CD4-positive, CD25-positive, alpha-beta regulatory T cell (primary cell): ENCODE measurements at regions not wholly inside any gene's neighbourhood (a gene's known extent, or its start where the extent isn't known, plus 50 kb on each side); places are given as distances from the start of the nearest gene placed in this dataset.
"Not testable (repeated sequence)": the region's sequence is repeated elsewhere in the genome, so short reads cannot be mapped to it uniquely, and the experiment has no call there.

Experiments used
- ATAC-seq, 2 donors: fragments of 150-1000 bp; cut with Tn5 transposase; one replicate each; pipeline ENCODE4 v1.10.0; 2021; ENCODE audit warnings: low read depth in 2 of 2, moderate number of reproducible peaks in 2 of 2, moderate library complexity in 1 of 2
- DNase-seq, 3 donors: peaks; one replicate each; pipeline versions ENCODE4 v3.0.0 to v3.0.0-alpha.2; 2012 to 2022; ENCODE audit warnings: mixed read lengths in 1 of 3
- H3K27ac ChIP-seq: one replicate; pipeline ENCODE4 v1.7.0; 2013; ENCODE audit warnings: mild to moderate bottlenecking, low read length; ENCODE audit not compliant: insufficient read depth, poor library complexity, severe bottlenecking
- H3K27me3 ChIP-seq: one replicate; pipeline ENCODE4 v1.7.0; 2013; ENCODE audit warnings: low read length; ENCODE audit not compliant: control insufficient read depth, insufficient read depth
- H3K36me3 ChIP-seq: one replicate; pipeline ENCODE4 v1.7.0; 2013; ENCODE audit warnings: mild to moderate bottlenecking, low read length, moderate library complexity; ENCODE audit not compliant: control insufficient read depth, insufficient read depth
- H3K4me1 ChIP-seq: 2 replicates; pipeline ENCODE4 v1.7.0; 2013; ENCODE audit warnings: mild to moderate bottlenecking, low read length; ENCODE audit not compliant: insufficient read depth, control insufficient read depth, poor library complexity, severe bottlenecking
- H3K4me3 ChIP-seq: one replicate; pipeline ENCODE4 v1.7.0; 2013; ENCODE audit warnings: low read depth, mild to moderate bottlenecking, low read length, moderate library complexity
- H3K9me3 ChIP-seq, 2 experiments: 1 replicate in 1 of 2; 2 replicates in 1 of 2; pipeline ENCODE4 v1.7.0; 2013; ENCODE audit warnings: low read length in 2 of 2, mild to moderate bottlenecking in 1 of 2, moderate library complexity in 1 of 2; ENCODE audit not compliant: control insufficient read depth in 2 of 2
- H3K27ac Mint-ChIP-seq, 3 donors: one replicate each; pipeline ENCODE4 v1.8.0; 2020 to 2022; ENCODE audit warnings: mild to moderate bottlenecking in 3 of 3, mixed read lengths in 3 of 3, moderate library complexity in 2 of 3
- H3K27me3 Mint-ChIP-seq: one replicate; pipeline ENCODE4 v1.8.0; 2022; ENCODE audit warnings: mild to moderate bottlenecking, mixed read lengths
- H3K36me3 Mint-ChIP-seq: one replicate; pipeline ENCODE4 v1.8.0; 2020; ENCODE audit warnings: mixed read lengths
- H3K4me1 Mint-ChIP-seq, 4 donors: one replicate each; pipeline ENCODE4 v1.8.0; 2020 to 2022; ENCODE audit warnings: mixed read lengths in 4 of 4, mild to moderate bottlenecking in 1 of 4
- H3K4me3 Mint-ChIP-seq, 4 donors: one replicate each; pipeline ENCODE4 v1.8.0; 2020 to 2022; ENCODE audit warnings: mild to moderate bottlenecking in 4 of 4, mixed read lengths in 4 of 4, moderate library complexity in 3 of 4
- H3K9me3 Mint-ChIP-seq, 7 donors: one replicate each; pipeline ENCODE4 v1.8.0; 2020 to 2022; ENCODE audit warnings: mixed read lengths in 7 of 7, mild to moderate bottlenecking in 3 of 7, moderate library complexity in 2 of 7

GRCh38 chr3:28615971-28616370, 267.3 kb upstream of the AZI2 start:
- Histone ChIP-seq H3K27ac (no peak overlapping the region), H3K27me3 (no peaks in the 10 kb centered on the region), H3K4me3 (no peak overlapping the region), H3K4me1 (no peaks in the 10 kb centered on the region), H3K9me3 (no peaks in the 10 kb centered on the region), H3K36me3 (no peaks in the 10 kb centered on the region)
- peaks cover 0 to 4% (median 0%) of the 10 kb centered on the region in 7 donors for H3K9me3 Mint-ChIP-seq
- H3K27me3 Mint-ChIP-seq: peaks cover under 1% of the 10 kb centered on the region
- H3K4me3 Mint-ChIP-seq: no peak overlapping the region
- no peak overlapping the region for H3K27ac Mint-ChIP-seq
- DNase-seq: no peak
- no peak for ATAC-seq
- no peaks in the 10 kb centered on the region for H3K4me1 Mint-ChIP-seq
- no peaks in the 10 kb centered on the region for H3K36me3 Mint-ChIP-seq

- no peaks in the 10 kb centered on the region for H3K4me1 ChIP-seq
- no peaks in the 10 kb centered on the region for H3K9me3 ChIP-seq
- H3K36me3 Mint-ChIP-seq: no peaks in the 10 kb centered on the region
- ATAC-seq (no peak), DNase-seq (no peak)
- H3K36me3 ChIP-seq: no peaks in the 10 kb centered on the region
- H3K27ac ChIP-seq: no peak overlapping the region
- H3K27me3 ChIP-seq: no peaks in the 10 kb centered on the region
- no peak overlapping the region for H3K27ac Mint-ChIP-seq
- no peak overlapping the region for H3K4me3 Mint-ChIP-seq
- H3K27me3 Mint-ChIP-seq: peaks cover 5% of the 10 kb centered on the region
- no peaks in the 10 kb centered on the region for H3K4me1 Mint-ChIP-seq
- peaks cover 0 to 5% (median 0%) of the 10 kb centered on the region in 7 donors for H3K9me3 Mint-ChIP-seq
- H3K4me3 ChIP-seq: no peak overlapping the region
Measured at GRCh38 chr3:28617821-28618220, 269.2 kb upstream of the AZI2 start.

- peaks cover 5% of the 10 kb centered on the region for H3K27me3 Mint-ChIP-seq
- H3K4me3 Mint-ChIP-seq: no peak overlapping the region
- DNase-seq (no peak), ATAC-seq (no peak)
- H3K9me3 ChIP-seq: no peaks in the 10 kb centered on the region
- H3K27me3 ChIP-seq: no peaks in the 10 kb centered on the region
- H3K36me3 Mint-ChIP-seq: no peaks in the 10 kb centered on the region
- no peaks in the 10 kb centered on the region for H3K4me1 Mint-ChIP-seq
- peaks cover 0 to 5% (median 0%) of the 10 kb centered on the region in 7 donors for H3K9me3 Mint-ChIP-seq
- no peaks in the 10 kb centered on the region for H3K4me1 ChIP-seq
- H3K27ac Mint-ChIP-seq: no peak overlapping the region
- H3K27ac ChIP-seq: no peak overlapping the region
- H3K4me3 ChIP-seq: no peak overlapping the region
- no peaks in the 10 kb centered on the region for H3K36me3 ChIP-seq
Measured at GRCh38 chr3:28623106-28623505, 274.5 kb upstream of the AZI2 start.

GRCh38 chr3:28624084-28624483, 275.5 kb upstream of the AZI2 start:
- no peak overlapping the region for H3K4me3 Mint-ChIP-seq

DNA sequence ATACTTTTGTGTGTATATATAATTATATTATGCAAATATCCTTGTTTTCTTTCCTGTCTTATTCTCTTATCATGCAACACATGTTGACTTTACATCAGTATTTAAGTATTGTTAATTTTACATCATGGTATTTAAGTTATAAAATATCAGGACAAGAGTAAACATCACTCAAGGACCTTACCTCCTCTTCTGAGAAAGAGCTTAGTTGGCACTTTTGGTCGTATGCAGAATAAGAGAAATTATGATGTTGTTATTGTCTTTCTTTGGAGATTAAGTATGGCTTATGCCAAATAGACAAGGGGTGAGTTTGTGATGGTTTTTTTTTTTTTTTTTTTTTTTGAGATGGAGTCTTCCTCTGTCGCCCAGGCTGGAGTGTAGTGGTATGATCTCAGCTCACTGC, 279.2 kb upstream of the AZI2 start:
- not testable (repeated sequence) for H3K4me3 ChIP-seq, ATAC-seq, H3K27ac Mint-ChIP-seq, H3K9me3 ChIP-seq, H3K4me1 Mint-ChIP-seq, H3K36me3 Mint-ChIP-seq, H3K27ac ChIP-seq, H3K27me3 Mint-ChIP-seq, H3K27me3 ChIP-seq, H3K9me3 Mint-ChIP-seq, H3K4me1 ChIP-seq, DNase-seq, H3K36me3 ChIP-seq, H3K4me3 Mint-ChIP-seq

More at GRCh38 chr3:28624084-28624483, 275.5 kb upstream of the AZI2 start:
- peaks cover 5% of the 10 kb centered on the region for H3K27me3 Mint-ChIP-seq
- Histone ChIP-seq H3K9me3 (no peaks in the 10 kb centered on the region), H3K27me3 (no peaks in the 10 kb centered on the region), H3K36me3 (no peaks in the 10 kb centered on the region), H3K4me3 (no peak overlapping the region), H3K4me1 (no peaks in the 10 kb centered on the region), H3K27ac (no peak overlapping the region)
- DNase-seq (no peak), ATAC-seq (no peak)
- no peaks in the 10 kb centered on the region for H3K4me1 Mint-ChIP-seq
- H3K9me3 Mint-ChIP-seq: peaks cover 0 to 5% (median 0%) of the 10 kb centered on the region in 7 donors
- no peaks in the 10 kb centered on the region for H3K36me3 Mint-ChIP-seq
- no peak overlapping the region for H3K27ac Mint-ChIP-seq

DNA sequence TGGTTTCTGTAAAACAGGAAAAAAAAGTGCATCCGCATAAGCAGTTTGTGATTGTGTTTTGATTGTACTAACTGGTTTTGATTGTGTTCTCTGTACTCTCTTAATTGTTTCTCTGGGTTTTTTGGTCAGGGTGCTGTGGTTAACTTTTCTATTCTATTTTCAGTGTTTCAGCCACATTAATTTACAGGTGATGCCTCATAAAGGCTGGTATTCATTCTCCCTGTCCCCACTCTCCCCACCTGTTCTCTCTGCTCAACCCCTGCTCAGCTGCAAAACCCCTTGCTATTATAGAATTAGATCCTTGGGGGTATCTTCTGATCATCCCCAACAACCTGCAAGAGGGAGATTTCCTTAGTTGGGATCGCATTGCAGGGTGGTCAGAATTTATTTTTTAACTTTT, 285.4 kb upstream of the AZI2 start:
- no peaks in the 10 kb centered on the region for H3K36me3 ChIP-seq
- no peak overlapping the region for H3K27ac ChIP-seq
- ATAC-seq: no peak
- no peaks in the 10 kb centered on the region for H3K27me3 ChIP-seq
- Mint-ChIP-seq H3K9me3 (peaks cover 0 to 2% (median 0%) of the 10 kb centered on the region in 7 donors), H3K4me3 (no peak overlapping the region), H3K36me3 (no peaks in the 10 kb centered on the region), H3K4me1 (no peaks in the 10 kb centered on the region), H3K27ac (no peak overlapping the region), H3K27me3 (no peaks in the 10 kb centered on the region)
- no peaks in the 10 kb centered on the region for H3K9me3 ChIP-seq
- H3K4me3 ChIP-seq: no peak overlapping the region
- H3K4me1 ChIP-seq: no peaks in the 10 kb centered on the region
- no peak for DNase-seq

- Mint-ChIP-seq H3K9me3 (peaks cover 0 to 3% (median 0%) of the 10 kb centered on the region in 7 donors), H3K4me3 (no peak overlapping the region), H3K27me3 (no peaks in the 10 kb centered on the region), H3K4me1 (no peaks in the 10 kb centered on the region), H3K27ac (no peak overlapping the region), H3K36me3 (no peaks in the 10 kb centered on the region)
- no peak for DNase-seq
- Histone ChIP-seq H3K4me1 (no peaks in the 10 kb centered on the region), H3K36me3 (no peaks in the 10 kb centered on the region), H3K27me3 (no peaks in the 10 kb centered on the region), H3K27ac (no peak overlapping the region), H3K9me3 (no peaks in the 10 kb centered on the region), H3K4me3 (no peak overlapping the region)
- ATAC-seq: no peak
Measured at GRCh38 chr3:28637742-28638141, 289.1 kb upstream of the AZI2 start.

- no peaks in the 10 kb centered on the region for H3K36me3 Mint-ChIP-seq
- H3K4me3 Mint-ChIP-seq: no peak overlapping the region
- no peaks in the 10 kb centered on the region for H3K4me1 Mint-ChIP-seq
- ATAC-seq: no peak
- no peaks in the 10 kb centered on the region for H3K36me3 ChIP-seq
- H3K27me3 ChIP-seq: no peaks in the 10 kb centered on the region
- no peaks in the 10 kb centered on the region for H3K9me3 ChIP-seq
- H3K4me1 ChIP-seq: no peaks in the 10 kb centered on the region
- no peaks in the 10 kb centered on the region for H3K27me3 Mint-ChIP-seq
- no peak overlapping the region for H3K27ac Mint-ChIP-seq
- H3K9me3 Mint-ChIP-seq: peaks cover 0 to 1% (median 0%) of the 10 kb centered on the region in 7 donors
- DNase-seq: no peak
- H3K4me3 ChIP-seq: no peak overlapping the region
- no peak overlapping the region for H3K27ac ChIP-seq
Measured at GRCh38 chr3:28645149-28645548, 296.5 kb upstream of the AZI2 start.
